ENCODE measurements at regions not wholly inside any gene's neighbourhood (a gene's known extent, or its start where the extent isn't known, plus 50 kb on each side); places are given as distances from the start of the nearest gene placed in this dataset.

DNA sequence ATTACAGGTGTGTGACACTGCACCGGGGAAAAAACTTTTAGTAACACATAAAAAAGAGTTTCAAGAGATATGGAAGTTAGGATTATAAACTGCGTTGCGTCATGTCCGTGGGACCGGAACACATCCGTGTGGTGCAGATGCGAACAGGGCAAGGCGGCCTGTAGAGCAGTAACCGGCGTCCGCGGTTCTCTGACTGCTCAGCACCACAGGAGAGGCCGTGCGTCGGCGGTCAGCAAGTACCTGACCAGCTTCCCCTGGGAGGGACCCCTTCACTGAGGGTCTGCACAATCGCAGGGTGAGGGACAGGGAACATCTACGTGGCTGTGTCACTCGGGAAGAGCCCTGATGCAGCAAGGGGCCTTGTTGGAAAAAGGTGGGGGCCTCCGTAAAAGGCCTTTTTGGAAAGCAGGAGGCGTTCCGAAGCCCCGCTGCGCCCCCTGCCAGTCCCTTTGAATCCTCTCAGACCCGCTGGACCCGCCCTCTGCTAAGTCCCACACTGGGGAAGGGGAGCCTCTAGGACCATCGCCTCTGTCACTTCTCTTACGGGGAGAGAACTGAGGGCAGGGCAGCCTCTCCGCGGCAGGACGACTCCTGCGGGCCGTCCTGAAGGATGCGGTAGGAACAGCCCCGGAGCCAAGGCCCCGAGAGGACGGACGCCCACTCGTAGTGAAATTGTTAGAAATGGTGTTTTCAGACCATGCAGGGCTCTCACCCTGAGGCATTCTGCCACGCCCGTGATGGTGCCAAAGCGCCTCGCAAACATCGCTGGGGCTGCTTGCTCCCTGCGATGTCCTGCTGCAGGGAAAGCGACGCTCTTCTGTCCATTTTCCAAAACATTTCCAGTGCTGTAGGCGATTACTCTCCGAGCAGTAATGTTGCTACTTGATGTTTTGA, 771.6 kb upstream of the COBL start (continued):
- TF ChIP-seq, protein P1, sequence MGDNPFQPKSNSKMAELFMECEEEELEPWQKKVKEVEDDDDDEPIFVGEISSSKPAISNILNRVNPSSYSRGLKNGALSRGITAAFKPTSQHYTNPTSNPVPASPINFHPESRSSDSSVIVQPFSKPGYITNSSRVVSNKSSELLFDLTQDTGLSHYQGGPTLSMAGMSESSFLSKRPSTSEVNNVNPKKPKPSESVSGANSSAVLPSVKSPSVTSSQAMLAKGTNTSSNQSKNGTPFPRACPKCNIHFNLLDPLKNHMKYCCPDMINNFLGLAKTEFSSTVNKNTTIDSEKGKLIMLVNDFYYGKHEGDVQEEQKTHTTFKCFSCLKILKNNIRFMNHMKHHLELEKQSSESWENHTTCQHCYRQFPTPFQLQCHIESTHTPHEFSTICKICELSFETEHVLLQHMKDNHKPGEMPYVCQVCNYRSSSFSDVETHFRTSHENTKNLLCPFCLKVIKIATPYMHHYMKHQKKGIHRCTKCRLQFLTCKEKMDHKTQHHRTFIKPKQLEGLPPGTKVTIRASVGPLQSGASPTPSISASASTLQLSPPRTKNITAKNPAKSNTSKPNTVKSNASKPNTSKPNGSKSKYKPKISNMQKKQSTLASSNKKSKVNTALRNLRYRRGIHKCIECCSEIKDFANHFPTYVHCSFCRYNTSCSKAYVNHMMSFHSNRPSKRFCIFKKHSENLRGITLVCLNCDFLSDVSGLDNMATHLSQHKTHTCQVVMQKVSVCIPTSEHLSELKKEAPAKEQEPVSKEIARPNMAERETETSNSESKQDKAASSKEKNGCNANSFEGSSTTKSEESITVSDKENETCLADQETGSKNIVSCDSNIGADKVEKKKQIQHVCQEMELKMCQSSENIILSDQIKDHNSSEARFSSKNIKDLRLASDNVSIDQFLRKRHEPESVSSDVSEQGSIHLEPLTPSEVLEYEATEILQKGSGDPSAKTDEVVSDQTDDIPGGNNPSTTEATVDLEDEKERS (tag by site-specific recombination; IDR thresholded peaks at IDR 0.05): no peak
- TF ChIP-seq, protein P2, sequence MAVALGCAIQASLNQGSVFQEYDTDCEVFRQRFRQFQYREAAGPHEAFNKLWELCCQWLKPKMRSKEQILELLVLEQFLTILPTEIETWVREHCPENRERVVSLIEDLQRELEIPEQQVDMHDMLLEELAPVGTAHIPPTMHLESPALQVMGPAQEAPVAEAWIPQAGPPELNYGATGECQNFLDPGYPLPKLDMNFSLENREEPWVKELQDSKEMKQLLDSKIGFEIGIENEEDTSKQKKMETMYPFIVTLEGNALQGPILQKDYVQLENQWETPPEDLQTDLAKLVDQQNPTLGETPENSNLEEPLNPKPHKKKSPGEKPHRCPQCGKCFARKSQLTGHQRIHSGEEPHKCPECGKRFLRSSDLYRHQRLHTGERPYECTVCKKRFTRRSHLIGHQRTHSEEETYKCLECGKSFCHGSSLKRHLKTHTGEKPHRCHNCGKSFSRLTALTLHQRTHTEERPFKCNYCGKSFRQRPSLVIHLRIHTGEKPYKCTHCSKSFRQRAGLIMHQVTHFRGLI (tag by site-specific recombination; IDR thresholded peaks at IDR 0.05): no peak
- TF ChIP-seq IKZF3 (tag by site-specific recombination; IDR thresholded peaks at IDR 0.05) (no peak), ZXDB (tag by site-specific recombination; IDR thresholded peaks at IDR 0.05) (no peak), ZNF37A (tag by site-specific recombination; IDR thresholded peaks at IDR 0.05) (no peak), ZNF366 (tag by site-specific recombination; conservative IDR thresholded peaks at IDR 0.05) (no peak), ZFP3 (tag by site-specific recombination; IDR thresholded peaks at IDR 0.05; ENCODE audit: low read depth) (no peak)
- TF ChIP-seq, protein P3, sequence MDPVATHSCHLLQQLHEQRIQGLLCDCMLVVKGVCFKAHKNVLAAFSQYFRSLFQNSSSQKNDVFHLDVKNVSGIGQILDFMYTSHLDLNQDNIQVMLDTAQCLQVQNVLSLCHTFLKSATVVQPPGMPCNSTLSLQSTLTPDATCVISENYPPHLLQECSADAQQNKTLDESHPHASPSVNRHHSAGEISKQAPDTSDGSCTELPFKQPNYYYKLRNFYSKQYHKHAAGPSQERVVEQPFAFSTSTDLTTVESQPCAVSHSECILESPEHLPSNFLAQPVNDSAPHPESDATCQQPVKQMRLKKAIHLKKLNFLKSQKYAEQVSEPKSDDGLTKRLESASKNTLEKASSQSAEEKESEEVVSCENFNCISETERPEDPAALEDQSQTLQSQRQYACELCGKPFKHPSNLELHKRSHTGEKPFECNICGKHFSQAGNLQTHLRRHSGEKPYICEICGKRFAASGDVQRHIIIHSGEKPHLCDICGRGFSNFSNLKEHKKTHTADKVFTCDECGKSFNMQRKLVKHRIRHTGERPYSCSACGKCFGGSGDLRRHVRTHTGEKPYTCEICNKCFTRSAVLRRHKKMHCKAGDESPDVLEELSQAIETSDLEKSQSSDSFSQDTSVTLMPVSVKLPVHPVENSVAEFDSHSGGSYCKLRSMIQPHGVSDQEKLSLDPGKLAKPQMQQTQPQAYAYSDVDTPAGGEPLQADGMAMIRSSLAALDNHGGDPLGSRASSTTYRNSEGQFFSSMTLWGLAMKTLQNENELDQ (tag by site-specific recombination; IDR thresholded peaks at IDR 0.05; ENCODE audit: low read depth): no peak

DNA sequence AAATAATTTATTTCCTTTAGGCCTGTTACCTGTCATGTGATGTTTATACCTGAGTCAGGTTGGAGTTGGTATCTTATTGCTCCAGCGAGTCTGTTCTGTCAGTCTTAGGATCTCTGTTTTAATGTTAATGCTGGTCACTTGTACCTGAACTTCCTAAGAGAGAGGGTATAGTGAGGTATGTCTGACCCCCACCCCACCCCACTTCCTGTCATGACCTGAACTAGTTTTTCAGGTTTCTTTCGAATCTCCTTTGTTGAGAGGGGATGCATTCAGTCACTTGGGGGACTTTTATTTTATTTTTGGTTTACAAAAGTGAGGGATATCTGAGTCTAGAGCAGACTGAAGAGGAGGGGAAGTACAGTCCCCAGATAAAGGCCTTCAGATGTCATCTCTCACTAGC, 769.0 kb upstream of the COBL start:
- Histone ChIP-seq H3K4me3 (ENCODE audit: low read depth, low read length) (no peak overlapping the region), H3K9me3 (ENCODE audit: control insufficient read depth, insufficient read depth, low read depth, low read length) (no peaks in the 10 kb centered on the region), H3K27ac (ENCODE audit: extremely low read depth, low read depth, low read length) (no peak overlapping the region), H3K36me3 (ENCODE audit: control insufficient read depth in 2 of 2, insufficient read depth in 1 of 2, low read length in 2 of 2) (no peaks in the 10 kb centered on the region), H3K4me1 (ENCODE audit: control insufficient read depth, insufficient read depth, low read length) (no peaks in the 10 kb centered on the region)
- TF ChIP-seq ZNF311 (tag by site-specific recombination; IDR thresholded peaks at IDR 0.05; ENCODE audit: borderline replicate concordance) (no peak), ZNF335 (tag by site-specific recombination; conservative IDR thresholded peaks at IDR 0.05) (no peak), ZNF473 (tag by site-specific recombination; IDR thresholded peaks at IDR 0.05) (no peak), GLIS1 (tag by site-specific recombination; IDR thresholded peaks at IDR 0.05) (no peak)
- TF ChIP-seq, protein P4, sequence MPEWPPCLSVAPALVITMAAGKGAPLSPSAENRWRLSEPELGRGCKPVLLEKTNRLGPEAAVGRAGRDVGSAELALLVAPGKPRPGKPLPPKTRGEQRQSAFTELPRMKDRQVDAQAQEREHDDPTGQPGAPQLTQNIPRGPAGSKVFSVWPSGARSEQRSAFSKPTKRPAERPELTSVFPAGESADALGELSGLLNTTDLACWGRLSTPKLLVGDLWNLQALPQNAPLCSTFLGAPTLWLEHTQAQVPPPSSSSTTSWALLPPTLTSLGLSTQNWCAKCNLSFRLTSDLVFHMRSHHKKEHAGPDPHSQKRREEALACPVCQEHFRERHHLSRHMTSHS (tag by site-specific recombination; IDR thresholded peaks at IDR 0.05): no peak
- TF ChIP-seq, protein P5, sequence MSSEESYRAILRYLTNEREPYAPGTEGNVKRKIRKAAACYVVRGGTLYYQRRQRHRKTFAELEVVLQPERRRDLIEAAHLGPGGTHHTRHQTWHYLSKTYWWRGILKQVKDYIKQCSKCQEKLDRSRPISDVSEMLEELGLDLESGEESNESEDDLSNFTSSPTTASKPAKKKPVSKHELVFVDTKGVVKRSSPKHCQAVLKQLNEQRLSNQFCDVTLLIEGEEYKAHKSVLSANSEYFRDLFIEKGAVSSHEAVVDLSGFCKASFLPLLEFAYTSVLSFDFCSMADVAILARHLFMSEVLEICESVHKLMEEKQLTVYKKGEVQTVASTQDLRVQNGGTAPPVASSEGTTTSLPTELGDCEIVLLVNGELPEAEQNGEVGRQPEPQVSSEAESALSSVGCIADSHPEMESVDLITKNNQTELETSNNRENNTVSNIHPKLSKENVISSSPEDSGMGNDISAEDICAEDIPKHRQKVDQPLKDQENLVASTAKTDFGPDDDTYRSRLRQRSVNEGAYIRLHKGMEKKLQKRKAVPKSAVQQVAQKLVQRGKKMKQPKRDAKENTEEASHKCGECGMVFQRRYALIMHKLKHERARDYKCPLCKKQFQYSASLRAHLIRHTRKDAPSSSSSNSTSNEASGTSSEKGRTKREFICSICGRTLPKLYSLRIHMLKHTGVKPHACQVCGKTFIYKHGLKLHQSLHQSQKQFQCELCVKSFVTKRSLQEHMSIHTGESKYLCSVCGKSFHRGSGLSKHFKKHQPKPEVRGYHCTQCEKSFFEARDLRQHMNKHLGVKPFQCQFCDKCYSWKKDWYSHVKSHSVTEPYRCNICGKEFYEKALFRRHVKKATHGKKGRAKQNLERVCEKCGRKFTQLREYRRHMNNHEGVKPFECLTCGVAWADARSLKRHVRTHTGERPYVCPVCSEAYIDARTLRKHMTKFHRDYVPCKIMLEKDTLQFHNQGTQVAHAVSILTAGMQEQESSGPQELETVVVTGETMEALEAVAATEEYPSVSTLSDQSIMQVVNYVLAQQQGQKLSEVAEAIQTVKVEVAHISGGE (tag by site-specific recombination; conservative IDR thresholded peaks at IDR 0.05; ENCODE audit: low read depth): no peak
- TF ChIP-seq, protein P6, sequence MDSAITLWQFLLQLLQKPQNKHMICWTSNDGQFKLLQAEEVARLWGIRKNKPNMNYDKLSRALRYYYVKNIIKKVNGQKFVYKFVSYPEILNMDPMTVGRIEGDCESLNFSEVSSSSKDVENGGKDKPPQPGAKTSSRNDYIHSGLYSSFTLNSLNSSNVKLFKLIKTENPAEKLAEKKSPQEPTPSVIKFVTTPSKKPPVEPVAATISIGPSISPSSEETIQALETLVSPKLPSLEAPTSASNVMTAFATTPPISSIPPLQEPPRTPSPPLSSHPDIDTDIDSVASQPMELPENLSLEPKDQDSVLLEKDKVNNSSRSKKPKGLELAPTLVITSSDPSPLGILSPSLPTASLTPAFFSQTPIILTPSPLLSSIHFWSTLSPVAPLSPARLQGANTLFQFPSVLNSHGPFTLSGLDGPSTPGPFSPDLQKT (IDR thresholded peaks at IDR 0.05; ENCODE audit: borderline replicate concordance, low read depth, low read length): no peak
- POLR2A ChIA-PET: no interaction called here
- CTCF ChIA-PET: no interaction called here

Measured in HEK293 (cell line).